Smooth muscle cell (in vitro differentiated cells): ENCODE measurements at regions not wholly inside any gene's neighbourhood (a gene's known extent, or its start where the extent isn't known, plus 50 kb on each side); places are given as distances from the start of the nearest gene placed in this dataset.

Experiments
- DNase-seq: peaks from one replicate; lab custom pipeline; 2025; ENCODE audit not compliant: unreplicated experiment; lab: John Stamatoyannopoulos, UW
- H2AFZ ChIP-seq: fragments of 200-600 bp; sonication (generic); 2 replicates; pipeline ENCODE4 v1.6.0; 2016; ENCODE audit warnings: antibody characterized with exemption, low read depth, mild to moderate bottlenecking
- H3F3A ChIP-seq: fragments of 200-600 bp; sonication (generic); 2 replicates; pipeline ENCODE4 v1.6.0; 2017; ENCODE audit warnings: antibody characterized with exemption, low read depth
- H3K27ac ChIP-seq: fragments of 200-600 bp; sonication (generic); 2 replicates; pipeline ENCODE4 v1.5.1; 2016; ENCODE audit warnings: low read depth, mild to moderate bottlenecking
- H3K27me3 ChIP-seq: fragments of 200-600 bp; sonication (generic); 2 replicates; pipeline ENCODE4 v1.6.1; 2016; ENCODE audit warnings: low read depth, mild to moderate bottlenecking
- H3K36me3 ChIP-seq: fragments of 200-600 bp; sonication (generic); 2 replicates; pipeline ENCODE4 v1.5.1; 2016; ENCODE audit warnings: low read depth
- H3K4me1 ChIP-seq: fragments of 200-600 bp; sonication (generic); 2 replicates; pipeline ENCODE4 v1.5.1; 2016; ENCODE audit warnings: low read depth
- H3K4me2 ChIP-seq: fragments of 200-600 bp; sonication (generic); 2 replicates; pipeline ENCODE4 v1.6.0; 2016; ENCODE audit warnings: mild to moderate bottlenecking
- H3K4me3 ChIP-seq: fragments of 200-600 bp; sonication (generic); 2 replicates; pipeline ENCODE4 v1.5.1; 2016; ENCODE audit warnings: mild to moderate bottlenecking
- H3K79me2 ChIP-seq: fragments of 200-600 bp; sonication (generic); 2 replicates; pipeline ENCODE4 v1.6.0; 2016; ENCODE audit warnings: low read depth, mild to moderate bottlenecking
- H3K9ac ChIP-seq: fragments of 200-600 bp; sonication (generic); 2 replicates; pipeline ENCODE4 v1.6.0; 2016; ENCODE audit warnings: low read depth
- H3K9me3 ChIP-seq: fragments of 200-600 bp; sonication (generic); replicated peaks from 2 replicates; pipeline ENCODE4 v1.5.1; 2016; ENCODE audit warnings: low read depth
- H4K20me1 ChIP-seq: fragments of 200-600 bp; sonication (generic); 2 replicates; pipeline ENCODE4 v1.6.0; 2016; ENCODE audit warnings: low read depth
- CTCF ChIP-seq: fragments of 200-600 bp; sonication (generic); IDR thresholded peaks from 2 replicates; pipeline ENCODE4 v1.5.1; 2017; ENCODE audit warnings: borderline replicate concordance, mild to moderate bottlenecking, antibody characterized with exemption; ENCODE audit not compliant: insufficient read depth, poor library complexity, severe bottlenecking
- WGBS: methylation state at CpG from one replicate; pipeline ENCODE4 v1.1.7; 2016; ENCODE audit warnings: low lambda C conversion rate; 5-methylcytosine and 5-hydroxymethylcytosine counted together

- TF ChIP-seq CTCF = no peak
- no peaks in the 10 kb centered on the region for H3K27me3 ChIP-seq
- WGBS = 73% methylated on average over 2 of the region's 2 CpGs
Measured at GRCh38 chr2:215769246-215769645, 244.1 kb downstream of the MREG start.

GRCh38 chr2:215767625-215768024, 245.7 kb downstream of the MREG start:
- Histone ChIP-seq H3K36me3 (no peaks in the 10 kb centered on the region), H3K79me2 (no peaks in the 10 kb centered on the region), H2AFZ (no peak overlapping the region), H3K9ac (no peak overlapping the region), H3K4me2 (no peak overlapping the region), H3K4me1 (peaks cover 16% of the 10 kb centered on the region), H3K27ac (no peak overlapping the region), H4K20me1 (no peaks in the 10 kb centered on the region), H3K27me3 (no peaks in the 10 kb centered on the region), H3F3A (peaks cover 22% of the 10 kb centered on the region), H3K4me3 (no peak overlapping the region), H3K9me3 (no peaks in the 10 kb centered on the region)
- WGBS = 76% methylated on average over 1 of the region's 1 CpG
- no peak for TF ChIP-seq CTCF
- no peak for DNase-seq

More at GRCh38 chr2:215769246-215769645, 244.1 kb downstream of the MREG start:
- Histone ChIP-seq H3K9me3 (no peaks in the 10 kb centered on the region), H3F3A (peaks cover 31% of the 10 kb centered on the region), H3K79me2 (no peaks in the 10 kb centered on the region), H3K4me3 (no peak overlapping the region), H4K20me1 (no peaks in the 10 kb centered on the region), H3K9ac (no peak overlapping the region), H2AFZ (peak overlapping the region; percentile 57), H3K36me3 (no peaks in the 10 kb centered on the region), H3K4me2 (no peak overlapping the region), H3K4me1 (peaks cover 31% of the 10 kb centered on the region), H3K27ac (no peak overlapping the region)
- no peak for DNase-seq

GRCh38 chr2:215765729-215766360, 247.5 kb downstream of the MREG start:
- H3F3A ChIP-seq = peaks cover 8% of the 10 kb centered on the region
- WGBS = 80% methylated on average over 4 of the region's 4 CpGs
- H3K27me3 ChIP-seq = no peaks in the 10 kb centered on the region
- no peaks in the 10 kb centered on the region for H3K36me3 ChIP-seq
- H3K4me1 ChIP-seq = no peaks in the 10 kb centered on the region
- H3K79me2 ChIP-seq = no peaks in the 10 kb centered on the region
- H3K9ac ChIP-seq = no peak overlapping the region
- H3K4me3 ChIP-seq = no peak overlapping the region
- TF ChIP-seq CTCF = no peak
- H4K20me1 ChIP-seq = no peaks in the 10 kb centered on the region
- no peak overlapping the region for H3K27ac ChIP-seq
- no peaks in the 10 kb centered on the region for H3K9me3 ChIP-seq
- H2AFZ ChIP-seq = no peak overlapping the region
- no peak overlapping the region for H3K4me2 ChIP-seq
- no peak for DNase-seq

GRCh38 chr2:215764441-215765048, 248.8 kb downstream of the MREG start:
- Histone ChIP-seq H2AFZ (no peak overlapping the region), H3K4me1 (no peaks in the 10 kb centered on the region), H3K4me3 (no peak overlapping the region), H3K4me2 (no peak overlapping the region), H3K27me3 (no peaks in the 10 kb centered on the region), H3K27ac (peak overlapping the region; percentile 55), H4K20me1 (no peaks in the 10 kb centered on the region), H3K9ac (no peak overlapping the region), H3K36me3 (no peaks in the 10 kb centered on the region), H3K79me2 (no peaks in the 10 kb centered on the region), H3F3A (peaks cover 6% of the 10 kb centered on the region), H3K9me3 (no peaks in the 10 kb centered on the region)
- DNase-seq = no peak
- TF ChIP-seq CTCF = no peak
- WGBS = 64% methylated on average over 1 of the region's 1 CpG
